ENCODE measurements at regions not wholly inside any gene's neighbourhood (a gene's known extent, or its start where the extent isn't known, plus 50 kb on each side); places are given as distances from the start of the nearest gene placed in this dataset.

DNA sequence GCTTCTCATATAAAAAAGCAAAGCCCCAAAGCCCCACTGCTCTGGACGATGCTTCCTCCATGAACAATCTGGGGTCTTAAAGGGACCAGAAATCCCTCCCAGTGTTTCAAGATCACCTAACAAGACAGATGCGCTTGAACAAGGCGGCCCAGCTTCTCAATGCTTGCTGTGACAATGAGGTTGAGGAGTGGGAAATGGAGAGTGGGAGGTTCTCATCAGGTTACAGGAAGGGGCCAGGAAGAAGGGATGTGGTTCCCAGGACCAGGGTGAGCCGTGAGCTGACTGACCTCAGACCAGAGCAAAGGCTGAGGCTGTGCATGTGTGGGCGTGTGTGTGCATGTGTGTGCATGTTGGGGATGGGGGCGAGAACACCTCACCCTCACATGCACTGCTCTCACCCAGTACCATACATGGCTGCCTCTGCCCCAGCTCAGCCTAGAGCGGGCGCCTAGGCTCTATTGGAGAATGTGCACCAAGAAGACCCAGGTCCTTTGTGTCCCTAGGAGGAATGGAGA, 220.8 kb upstream of the GPR26 start:
- TF ChIP-seq EZH2 (IDR thresholded peaks at IDR 0.05; ENCODE audit: insufficient read depth, poor library complexity, severe bottlenecking) (no peak), EZH2phosphoT487 (IDR thresholded peaks at IDR 0.05; ENCODE audit: insufficient read depth, low read depth) (no peak)

Measured in GM23248 (cell line).